ENCODE measurements at regions not wholly inside any gene's neighbourhood (a gene's known extent, or its start where the extent isn't known, plus 50 kb on each side); places are given as distances from the start of the nearest gene placed in this dataset.

- no peak for DNase-seq
Observed at GRCh38 chr20:50379991-50380696, 130.0 kb upstream of the PTPN1 start.

GRCh38 chr20:50380697-50381040 is 129.5 kb upstream of the PTPN1 start:
- no peak for DNase-seq

- DNase-seq = no peak
Observed at GRCh38 chr20:50381075-50381732, 129.0 kb upstream of the PTPN1 start.

- no peak for DNase-seq
Observed at GRCh38 chr20:50381771-50382593, 128.2 kb upstream of the PTPN1 start.

- no peak for DNase-seq
Observed at GRCh38 chr20:50385733-50386640, 124.2 kb upstream of the PTPN1 start.

GRCh38 chr20:50386641-50386960 is 123.6 kb upstream of the PTPN1 start:
- no peak for DNase-seq

GRCh38 chr20:50387218-50387995 is 122.8 kb upstream of the PTPN1 start:
- no peak for DNase-seq

GRCh38 chr20:50387996-50388332 is 122.2 kb upstream of the PTPN1 start:
- no peak for DNase-seq

- DNase-seq = no peak
Observed at GRCh38 chr20:50388733-50389437, 121.3 kb upstream of the PTPN1 start.

GRCh38 chr20:50389438-50389807 is 120.8 kb upstream of the PTPN1 start:
- no peak for DNase-seq

GRCh38 chr20:50389808-50390684 is 120.1 kb upstream of the PTPN1 start:
- no peak for DNase-seq

GRCh38 chr20:50390685-50391443 is 119.3 kb upstream of the PTPN1 start:
- DNase-seq = no peak

GRCh38 chr20:50391444-50392137 is 118.6 kb upstream of the PTPN1 start:
- no peak for DNase-seq

- no peak for DNase-seq
Observed at GRCh38 chr20:50392138-50392866, 117.9 kb upstream of the PTPN1 start.

- DNase-seq = no peak
Observed at GRCh38 chr20:50393242-50393641, 116.9 kb upstream of the PTPN1 start.

- DNase-seq = no peak
Observed at GRCh38 chr20:50393990-50394561, 116.1 kb upstream of the PTPN1 start.

GRCh38 chr20:50394569-50394968 is 115.6 kb upstream of the PTPN1 start:
- no peak for DNase-seq

- no peak for DNase-seq
Observed at GRCh38 chr20:50395251-50395729, 114.9 kb upstream of the PTPN1 start.
